K562 (cell line): ENCODE measurements at regions not wholly inside any gene's neighbourhood (a gene's known extent, or its start where the extent isn't known, plus 50 kb on each side); places are given as distances from the start of the nearest gene placed in this dataset.

Experiments used
- BACH1 ChIP-seq: fragments of 200-800 bp; sonication (Bioruptor generic); IDR thresholded peaks from 2 replicates; pipeline ENCODE4 v1.6.1; 2016; ENCODE audit warnings: missing genetic modification characterization, missing compliant biosample characterization
- EP300 ChIP-seq: IDR thresholded peaks from 2 replicates; pipeline ENCODE4 v1.6.1; 2012; ENCODE audit warnings: low read length, improper control_type of control experiment
- TAF1 ChIP-seq: IDR thresholded peaks from 2 replicates; pipeline ENCODE4 v1.6.1; 2011; ENCODE audit warnings: mild to moderate bottlenecking, low read length, moderate library complexity; ENCODE audit not compliant: insufficient read depth, control insufficient read depth, severe bottlenecking; ENCODE audit errors: extremely low read depth
- ZNF398 ChIP-seq: fragments of 250-450 bp; sonication (Bioruptor Pico); IDR thresholded peaks from 2 replicates; pipeline ENCODE4 v1.8.0; 2021; ENCODE audit warnings: moderate library complexity, mild to moderate bottlenecking, inconsistent platforms

- TF ChIP-seq BACH1 (tag) (no peak), TAF1 (no peak), EP300 (no peak), ZNF398 (no peak)
These were observed 78.4 kb upstream of the MC2R start for GRCh38 chr18:13993730-13994129.
